Caki2 (cell line): ENCODE measurements at regions not wholly inside any gene's neighbourhood (a gene's known extent, or its start where the extent isn't known, plus 50 kb on each side); places are given as distances from the start of the nearest gene placed in this dataset.
"Not testable (repeated sequence)": the region's sequence is repeated elsewhere in the genome, so short reads cannot be mapped to it uniquely, and the experiment has no call there.

Source experiments
- DNase-seq: peaks from one replicate; pipeline ENCODE4 v3.0.0-alpha.2; 2015; ENCODE audit warnings: low read depth
- in situ Hi-C: cut with HindIII; loops from 2 replicates; pipeline ENCODE4 v1.10.0; 2016; ENCODE audit warnings: low sequenced_read_pairs, low pct_unique_long_range_greater_than_20kb, mixed read lengths

DNA sequence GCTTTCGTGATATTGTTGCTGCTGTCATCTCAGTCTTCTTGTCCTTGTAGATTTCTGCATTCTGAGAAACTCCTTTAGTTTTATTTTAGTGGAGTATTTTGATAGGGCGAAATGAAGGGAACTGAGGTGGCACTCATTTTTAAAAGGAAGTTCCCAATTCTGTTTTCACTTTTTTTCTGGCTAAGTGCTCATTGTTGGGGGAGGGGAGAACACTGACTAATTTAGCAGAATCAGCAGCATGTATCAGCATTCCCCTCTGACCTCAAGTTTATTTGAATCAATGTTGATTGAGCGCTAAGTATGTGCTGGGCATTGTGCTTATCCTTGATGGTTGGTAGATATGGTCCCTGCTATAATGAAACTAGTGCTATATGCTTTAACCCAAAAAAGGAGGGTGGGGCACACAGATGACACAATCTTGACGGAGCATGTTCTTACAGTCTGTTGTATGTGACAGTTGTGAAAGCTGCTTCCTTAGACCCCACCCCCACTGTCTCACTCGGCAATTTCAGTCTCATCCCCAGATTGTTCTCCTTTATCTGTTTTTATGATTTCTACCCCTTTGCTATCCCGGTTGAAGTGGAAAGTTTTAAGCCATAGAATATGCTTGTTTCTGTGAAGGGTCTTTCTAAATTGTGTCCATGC is 262.4 kb downstream of the SOX4 start:
- no peak for DNase-seq
- in situ Hi-C loops: no loop called here

DNA sequence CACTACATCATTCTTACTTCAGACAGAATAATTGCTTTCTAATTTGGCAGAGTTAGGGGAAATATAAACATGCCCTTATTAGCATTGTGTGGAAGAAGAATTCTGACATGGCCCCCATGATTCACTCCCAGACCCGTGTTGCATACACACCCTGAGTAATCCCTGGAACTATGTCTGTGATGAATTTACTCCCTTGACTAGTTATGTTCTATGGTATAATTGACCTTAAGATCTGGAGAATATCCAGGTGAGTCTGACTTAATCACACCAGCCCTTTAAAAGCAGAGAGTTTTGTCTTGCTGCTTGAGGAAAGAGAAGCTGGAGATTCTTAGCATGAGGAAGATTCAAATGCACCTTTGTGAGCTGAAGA is 262.9 kb downstream of the SOX4 start:
- in situ Hi-C loops: no loop called here
- no peak for DNase-seq

DNA sequence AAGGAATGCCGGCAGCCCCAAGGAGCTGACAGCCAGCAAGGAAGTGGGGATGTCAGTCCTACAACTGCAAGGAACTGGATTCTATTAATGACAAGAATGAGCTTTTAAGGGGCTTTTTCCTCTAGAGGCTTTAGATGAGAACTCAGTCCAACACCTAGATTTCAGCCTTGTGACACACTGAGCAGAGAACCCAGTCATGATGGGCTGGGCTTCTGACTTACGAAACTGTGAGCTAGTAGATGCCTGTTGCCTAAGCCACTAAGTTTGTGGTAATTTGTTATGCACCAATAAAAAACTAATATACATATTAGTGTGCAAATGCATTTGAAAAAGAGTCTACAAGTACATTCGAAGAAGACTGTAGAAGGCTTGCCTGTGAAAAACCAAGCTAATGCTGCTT is 263.3 kb downstream of the SOX4 start:
- no peak for DNase-seq

DNA sequence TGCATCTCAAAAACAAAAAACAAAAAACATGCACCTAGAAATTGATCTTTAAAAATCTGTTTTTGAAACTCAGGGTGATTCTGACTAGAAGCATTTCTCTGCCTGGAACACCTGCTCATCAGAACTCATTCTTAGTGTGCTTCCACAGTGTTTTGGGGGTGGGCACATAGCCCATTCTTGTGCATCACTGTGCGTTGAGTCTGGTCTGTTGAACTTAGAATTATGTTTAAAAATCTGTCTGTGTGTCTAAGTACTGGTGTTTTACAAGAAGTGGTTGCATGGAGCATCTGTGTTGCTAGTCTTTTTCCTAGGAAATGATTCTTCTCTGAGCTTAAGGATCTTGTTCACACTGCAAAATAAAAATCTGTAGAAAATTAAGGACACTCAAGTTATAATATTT is 264.5 kb downstream of the SOX4 start:
- in situ Hi-C loops: no loop called here
- no peak for DNase-seq

More for the DNA sequence above, 263.3 kb downstream of the SOX4 start:
- in situ Hi-C loops: no loop called here

DNA sequence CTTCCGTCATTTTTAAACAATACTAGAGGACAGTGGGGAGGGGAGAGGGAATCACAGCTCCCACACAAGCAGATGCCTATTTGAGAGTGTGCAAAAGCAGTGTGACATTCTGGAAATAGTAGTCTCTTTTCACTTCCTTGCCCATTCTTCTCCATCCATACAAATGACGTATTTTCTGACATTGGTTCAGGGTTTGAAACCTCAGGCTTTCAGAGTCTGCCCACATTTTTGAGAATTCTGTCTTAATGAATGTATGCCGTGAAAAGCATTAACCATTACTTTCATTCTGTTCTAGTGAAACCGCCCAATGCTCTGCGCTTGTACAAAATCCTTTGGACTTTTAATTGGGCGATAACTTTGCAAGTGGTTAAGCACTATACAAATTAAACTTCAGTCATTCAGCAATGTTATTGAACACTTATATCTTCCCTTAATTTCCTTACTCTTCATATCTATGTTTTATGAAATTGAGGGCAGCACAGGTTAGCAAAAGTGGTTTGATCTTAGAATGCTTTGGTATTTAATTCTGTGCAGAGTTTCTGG is 265.7 kb downstream of the SOX4 start:
- DNase-seq: no peak
- in situ Hi-C loops: no loop called here

DNA sequence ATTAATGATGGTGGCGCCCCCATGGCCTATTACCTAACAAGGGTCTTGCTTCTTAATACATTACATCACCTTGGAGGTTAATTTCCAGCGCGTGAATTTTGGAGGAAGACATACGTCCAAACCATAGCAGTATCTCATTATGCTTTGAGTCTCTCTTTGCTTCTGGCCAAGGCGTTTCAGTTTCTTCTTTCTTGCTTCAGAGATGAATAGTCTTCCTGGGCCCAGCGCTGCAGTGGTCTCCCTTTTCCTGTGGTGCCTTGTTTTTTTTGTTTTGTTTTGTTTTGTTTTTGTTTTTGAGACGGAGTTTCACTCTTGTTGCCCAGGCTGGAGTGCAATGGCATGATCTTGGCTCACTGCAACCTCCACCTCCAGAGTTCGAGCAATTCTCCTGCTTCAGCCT is 268.4 kb downstream of the SOX4 start:
- in situ Hi-C loops: no loop called here

DNA sequence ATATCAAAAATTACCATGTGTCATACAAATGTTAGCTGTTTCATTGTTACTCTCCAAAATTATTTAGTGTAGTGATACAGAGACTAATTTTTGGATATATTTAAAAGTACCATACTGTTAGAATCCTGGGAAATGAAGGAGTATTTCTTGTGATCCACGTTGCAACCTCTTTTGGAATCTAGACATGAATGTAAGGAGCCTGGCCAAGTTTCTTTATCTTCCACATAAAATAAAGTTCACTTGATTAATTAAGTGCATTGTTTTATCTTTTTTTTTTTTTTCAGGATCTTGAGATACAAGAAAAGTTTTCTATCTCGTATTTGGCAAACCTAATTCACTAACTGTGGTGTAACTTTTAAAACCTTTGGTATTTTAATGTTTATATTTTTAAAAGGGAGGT is 270.7 kb downstream of the SOX4 start:
- DNase-seq: no peak
- in situ Hi-C loops: no loop called here

More for the DNA sequence above, 268.4 kb downstream of the SOX4 start:
- DNase-seq: no peak

DNA sequence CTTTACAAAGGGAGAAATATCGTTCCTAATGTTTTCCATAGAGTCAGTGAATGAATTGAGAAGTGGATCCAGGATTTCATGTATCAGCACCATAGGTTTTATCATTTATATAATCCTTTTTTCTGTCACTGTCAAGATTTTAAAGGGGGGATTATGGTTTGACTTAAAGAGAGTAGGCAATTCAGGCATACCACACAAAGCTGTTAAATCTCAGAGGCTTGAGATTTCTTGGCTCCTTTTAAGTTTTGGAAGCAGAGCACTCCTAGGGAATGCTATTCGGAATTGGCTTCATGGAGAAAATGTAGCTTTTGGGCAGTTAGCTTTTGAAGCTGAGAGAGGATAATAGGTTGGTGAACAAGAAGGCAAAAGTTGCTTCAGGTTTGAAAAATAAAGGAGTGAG is 274.7 kb downstream of the SOX4 start:
- no peak for DNase-seq
- in situ Hi-C loops: no loop called here

DNA sequence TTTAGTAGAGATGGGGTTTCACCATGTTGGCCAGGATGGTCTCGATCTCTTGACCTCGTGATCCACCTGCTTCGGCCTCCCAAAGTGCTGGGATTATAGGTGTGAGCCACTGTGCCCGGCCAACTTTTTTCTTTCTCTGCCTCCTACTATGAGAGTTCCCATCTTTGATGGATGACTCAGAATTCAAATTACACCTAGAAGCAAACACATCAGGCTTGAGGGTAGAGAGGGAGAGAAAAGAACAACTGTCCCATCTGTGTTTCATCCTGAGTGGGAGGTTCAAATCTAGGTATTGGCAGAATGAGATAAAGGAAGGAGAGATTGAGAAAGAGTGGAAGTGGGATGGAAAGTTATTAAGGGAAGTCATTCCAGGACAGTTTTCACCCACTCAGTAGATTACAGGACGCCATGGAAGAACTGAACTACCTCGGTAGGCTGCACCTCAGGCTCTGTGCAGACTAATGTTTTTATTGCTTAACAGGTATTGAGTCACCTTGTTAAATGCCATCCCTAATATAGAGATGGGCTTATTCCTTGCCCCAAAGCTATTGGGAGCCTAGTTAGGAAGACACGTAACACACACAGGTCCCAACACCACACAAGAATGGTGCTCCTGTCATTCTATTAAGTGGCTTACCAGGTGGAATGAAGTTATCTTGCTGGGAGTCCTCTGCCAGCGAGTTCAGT is 275.7 kb downstream of the SOX4 start:
- no peak for DNase-seq
- in situ Hi-C loops: no loop called here

DNA sequence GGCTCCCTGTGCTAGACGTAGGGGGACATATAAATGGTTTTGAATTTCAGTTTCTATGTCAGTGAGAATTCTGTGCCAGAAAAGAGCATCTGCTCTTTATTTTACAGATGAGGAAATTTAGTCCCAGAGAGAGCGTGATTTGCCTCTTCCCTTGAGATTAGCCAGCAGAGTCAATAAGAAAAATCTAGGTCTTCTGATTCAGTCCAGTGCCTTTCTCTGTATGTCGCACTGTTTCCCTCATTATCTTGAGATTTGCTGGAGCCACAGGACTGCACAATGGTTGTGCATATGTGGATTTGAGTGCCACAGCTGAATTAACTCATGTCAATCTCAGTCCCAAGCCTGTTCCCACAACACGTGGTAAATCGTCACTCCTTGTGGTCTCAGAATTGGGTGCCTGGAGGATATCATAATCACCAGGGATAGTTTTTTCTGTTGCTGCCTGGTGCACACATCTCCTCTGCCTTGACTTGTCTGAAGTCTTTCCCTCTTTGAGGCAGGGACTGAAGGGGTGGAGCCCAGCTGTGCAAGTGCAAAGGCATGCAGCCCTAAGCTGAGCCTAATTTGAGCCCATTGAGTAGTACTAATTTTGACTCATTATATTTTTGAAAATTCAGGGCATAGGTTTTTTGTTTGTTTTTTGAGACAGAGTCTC is 276.7 kb downstream of the SOX4 start:
- in situ Hi-C loops: no loop called here
- no peak for DNase-seq

- in situ Hi-C loops: no loop called here
Measured at GRCh38 chr6:21871831-21872230, 278.3 kb downstream of the SOX4 start.

GRCh38 chr6:21872749-21873148 is 279.2 kb downstream of the SOX4 start:
- in situ Hi-C loops: no loop called here
- no peak for DNase-seq

More at GRCh38 chr6:21871831-21872230, 278.3 kb downstream of the SOX4 start:
- no peak for DNase-seq

DNA sequence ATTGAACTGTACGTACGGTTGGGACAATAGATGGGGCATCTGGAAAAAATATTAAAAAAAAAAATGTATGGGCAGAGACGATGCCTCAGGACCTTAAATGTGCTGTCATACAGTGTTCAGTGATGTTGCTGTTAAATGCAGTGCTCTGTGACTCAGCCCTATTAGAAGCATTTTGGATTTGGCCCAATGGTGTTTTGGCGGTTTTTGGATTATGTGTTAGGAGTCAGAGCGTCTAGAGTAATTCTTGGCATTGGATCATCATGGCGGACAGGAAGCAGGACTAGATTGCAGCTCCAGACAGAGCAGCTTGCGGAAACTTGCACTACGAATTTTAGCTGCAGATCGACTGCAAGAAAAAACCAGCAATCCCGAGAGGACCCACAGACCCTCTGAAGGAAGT is 280.0 kb downstream of the SOX4 start:
- in situ Hi-C loops: no loop called here
- DNase-seq: no peak

DNA sequence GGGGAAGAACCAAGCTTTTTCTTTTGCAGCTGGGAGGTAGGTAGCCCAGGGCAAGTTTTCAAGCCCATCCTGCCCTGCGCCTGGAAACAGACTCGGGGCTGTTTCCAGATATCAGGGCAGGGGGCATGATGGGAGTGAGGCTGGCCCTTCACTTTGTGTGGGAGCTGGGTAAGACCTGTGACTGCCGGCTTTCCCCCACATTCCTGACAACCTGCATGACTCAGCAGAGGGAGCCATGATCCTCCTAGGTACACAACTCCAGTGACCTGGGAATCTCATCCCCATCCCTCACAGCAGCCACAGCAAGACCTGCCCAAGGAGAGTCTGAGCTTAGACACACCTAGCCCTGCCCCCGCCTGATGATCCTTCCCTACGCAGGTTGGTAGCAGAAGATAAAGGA is 280.8 kb downstream of the SOX4 start:
- no peak for DNase-seq
- in situ Hi-C loops: no loop called here

- DNase-seq, in situ Hi-C loops: not testable (repeated sequence)
Measured at GRCh38 chr6:21877037-21877436, 283.5 kb downstream of the SOX4 start.

DNA sequence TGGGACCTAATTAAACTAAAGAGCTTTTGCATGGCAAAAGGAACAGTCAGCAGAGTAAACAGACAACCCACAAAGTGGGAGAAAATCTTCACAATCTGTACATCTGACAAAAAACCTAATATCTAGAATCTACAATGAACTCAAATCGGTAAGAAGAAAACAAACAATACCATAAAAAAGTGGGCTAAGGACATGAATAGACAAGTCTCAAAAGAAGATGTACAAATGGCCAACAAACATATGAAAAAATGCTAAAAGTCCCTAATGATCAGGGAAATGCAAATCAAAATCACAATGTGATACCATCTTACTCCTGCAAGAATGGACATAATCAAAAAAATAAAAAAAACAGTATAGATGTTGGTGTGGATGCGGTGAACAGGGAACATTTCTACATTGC is 286.7 kb downstream of the SOX4 start:
- DNase-seq, in situ Hi-C loops: not testable (repeated sequence)

GRCh38 chr6:21881969-21882465 is 288.5 kb downstream of the SOX4 start:
- in situ Hi-C loops: no loop called here
- no peak for DNase-seq

- no peak for DNase-seq
- in situ Hi-C loops: no loop called here
Measured at GRCh38 chr6:21883595-21884328, 290.2 kb downstream of the SOX4 start.

GRCh38 chr6:21885111-21885510 is 291.6 kb downstream of the SOX4 start:
- DNase-seq: no peak
- in situ Hi-C loops: no loop called here
